ENCODE measurements at regions not wholly inside any gene's neighbourhood (a gene's known extent, or its start where the extent isn't known, plus 50 kb on each side); places are given as distances from the start of the nearest gene placed in this dataset.

DNA sequence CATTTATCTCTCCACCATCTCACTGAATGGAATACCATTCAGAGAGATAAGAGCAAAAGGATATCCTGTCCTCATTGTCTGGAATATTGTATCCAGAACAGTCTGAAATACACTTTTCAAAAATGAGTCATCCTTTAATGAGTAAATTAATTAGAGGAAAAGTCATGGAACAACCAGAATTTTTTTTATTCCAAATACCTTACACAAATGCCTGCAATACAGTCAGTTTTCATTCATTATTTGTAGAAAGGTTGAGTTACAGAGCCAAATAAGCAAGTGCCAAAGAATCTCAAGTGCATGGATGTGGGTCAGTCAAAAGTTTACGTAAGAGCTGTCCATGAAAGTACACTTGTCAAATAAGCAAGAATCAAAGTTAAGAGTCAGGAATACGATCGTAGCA is 482.6 kb downstream of the IPMK start (continued):
- TF ChIP-seq, protein P1, sequence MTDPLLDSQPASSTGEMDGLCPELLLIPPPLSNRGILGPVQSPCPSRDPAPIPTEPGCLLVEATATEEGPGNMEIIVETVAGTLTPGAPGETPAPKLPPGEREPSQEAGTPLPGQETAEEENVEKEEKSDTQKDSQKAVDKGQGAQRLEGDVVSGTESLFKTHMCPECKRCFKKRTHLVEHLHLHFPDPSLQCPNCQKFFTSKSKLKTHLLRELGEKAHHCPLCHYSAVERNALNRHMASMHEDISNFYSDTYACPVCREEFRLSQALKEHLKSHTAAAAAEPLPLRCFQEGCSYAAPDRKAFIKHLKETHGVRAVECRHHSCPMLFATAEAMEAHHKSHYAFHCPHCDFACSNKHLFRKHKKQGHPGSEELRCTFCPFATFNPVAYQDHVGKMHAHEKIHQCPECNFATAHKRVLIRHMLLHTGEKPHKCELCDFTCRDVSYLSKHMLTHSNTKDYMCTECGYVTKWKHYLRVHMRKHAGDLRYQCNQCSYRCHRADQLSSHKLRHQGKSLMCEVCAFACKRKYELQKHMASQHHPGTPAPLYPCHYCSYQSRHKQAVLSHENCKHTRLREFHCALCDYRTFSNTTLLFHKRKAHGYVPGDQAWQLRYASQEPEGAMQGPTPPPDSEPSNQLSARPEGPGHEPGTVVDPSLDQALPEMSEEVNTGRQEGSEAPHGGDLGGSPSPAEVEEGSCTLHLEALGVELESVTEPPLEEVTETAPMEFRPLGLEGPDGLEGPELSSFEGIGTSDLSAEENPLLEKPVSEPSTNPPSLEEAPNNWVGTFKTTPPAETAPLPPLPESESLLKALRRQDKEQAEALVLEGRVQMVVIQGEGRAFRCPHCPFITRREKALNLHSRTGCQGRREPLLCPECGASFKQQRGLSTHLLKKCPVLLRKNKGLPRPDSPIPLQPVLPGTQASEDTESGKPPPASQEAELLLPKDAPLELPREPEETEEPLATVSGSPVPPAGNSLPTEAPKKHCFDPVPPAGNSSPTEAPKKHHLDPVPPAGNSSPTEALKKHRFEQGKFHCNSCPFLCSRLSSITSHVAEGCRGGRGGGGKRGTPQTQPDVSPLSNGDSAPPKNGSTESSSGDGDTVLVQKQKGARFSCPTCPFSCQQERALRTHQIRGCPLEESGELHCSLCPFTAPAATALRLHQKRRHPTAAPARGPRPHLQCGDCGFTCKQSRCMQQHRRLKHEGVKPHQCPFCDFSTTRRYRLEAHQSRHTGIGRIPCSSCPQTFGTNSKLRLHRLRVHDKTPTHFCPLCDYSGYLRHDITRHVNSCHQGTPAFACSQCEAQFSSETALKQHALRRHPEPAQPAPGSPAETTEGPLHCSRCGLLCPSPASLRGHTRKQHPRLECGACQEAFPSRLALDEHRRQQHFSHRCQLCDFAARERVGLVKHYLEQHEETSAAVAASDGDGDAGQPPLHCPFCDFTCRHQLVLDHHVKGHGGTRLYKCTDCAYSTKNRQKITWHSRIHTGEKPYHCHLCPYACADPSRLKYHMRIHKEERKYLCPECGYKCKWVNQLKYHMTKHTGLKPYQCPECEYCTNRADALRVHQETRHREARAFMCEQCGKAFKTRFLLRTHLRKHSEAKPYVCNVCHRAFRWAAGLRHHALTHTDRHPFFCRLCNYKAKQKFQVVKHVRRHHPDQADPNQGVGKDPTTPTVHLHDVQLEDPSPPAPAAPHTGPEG (CRISPR knock-in tag; IDR thresholded peaks at IDR 0.05) = no peak

DNA sequence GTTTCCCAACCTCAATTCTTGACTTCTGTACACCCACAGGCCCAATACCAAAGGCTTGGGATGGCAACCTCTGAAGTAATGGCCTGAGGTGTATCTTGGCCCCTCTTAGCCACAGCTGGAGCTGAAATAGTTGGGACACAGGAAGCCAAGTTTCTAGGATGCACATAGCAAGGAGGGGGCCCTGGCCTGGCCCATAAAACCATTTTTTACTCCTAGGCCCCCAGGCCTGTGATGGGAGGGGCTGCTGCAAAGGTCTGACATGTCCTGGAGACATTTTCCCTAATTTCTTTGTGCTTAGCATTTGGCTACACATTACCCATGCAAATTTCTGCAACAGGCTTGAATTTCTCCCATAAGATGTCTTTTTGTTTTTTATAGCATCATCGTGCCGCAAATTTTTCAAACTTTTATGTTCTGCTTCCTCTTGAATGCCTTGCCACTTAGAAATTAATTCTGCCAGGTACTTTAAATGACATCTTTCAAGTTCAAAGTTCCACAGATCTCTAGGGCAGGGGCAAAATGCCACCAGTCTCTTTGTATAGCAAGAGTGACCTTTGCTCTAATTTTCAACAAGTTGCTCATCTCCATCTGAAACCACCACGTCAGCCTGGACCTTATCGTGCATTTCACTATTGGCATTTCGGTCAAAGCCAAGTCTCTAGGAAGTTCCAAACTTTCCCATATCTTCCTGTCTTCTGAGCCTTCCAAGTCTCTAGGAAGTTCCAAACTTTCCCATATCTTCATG is 490.8 kb downstream of the IPMK start:
- H3K27me3 ChIP-seq (ENCODE audit: control insufficient read depth in 1 of 2, insufficient read depth in 2 of 2, low read length in 2 of 2) = no peaks in the 10 kb centered on the region
- H3K4me3 ChIP-seq (replicated peaks in 1 of 3; ENCODE audit: insufficient read depth in 1 of 3, low read depth in 2 of 3, low read length in 3 of 3) = no peak overlapping the region
- WGBS (ENCODE audit: low lambda C conversion rate) = 20% methylated on average over 5 of the region's 5 CpGs
- no peaks in the 10 kb centered on the region for H3K4me1 ChIP-seq (ENCODE audit: insufficient read depth, low read length)
- peaks cover 37% of the 10 kb centered on the region for H3K9me3 ChIP-seq (ENCODE audit: low read length)
- in situ Hi-C loops (cut with HindIII; ENCODE audit: extremely low pct_ligation_motif_present, low pct_unique_long_range_greater_than_20kb) (no loop called here), intact Hi-C loops (cut with micrococcal nuclease; ENCODE audit: unreplicated experiment) (no loop called here)
- ChIA-PET POLR2A (no interaction called here), CTCF (ENCODE audit: low intra/inter-chr PET ratio, low total read pairs) (no interaction called here)
- H3K79me2 ChIP-seq (ENCODE audit: insufficient read depth, low read length) = no peaks in the 10 kb centered on the region
- H3K36me3 ChIP-seq (replicated peaks in 1 of 2; ENCODE audit: control insufficient read depth in 1 of 2, insufficient read depth in 2 of 2, low read length in 2 of 2) = no peaks in the 10 kb centered on the region
- DNase-seq (ENCODE audit: low spot score) (no peak), ATAC-seq (no peak), FAIRE-seq (no peak)
- BruUV-seq (replicated peaks) = no TSS peak
- H3K9ac ChIP-seq (ENCODE audit: insufficient read depth, low read depth, low read length) = no peak overlapping the region
- no peak overlapping the region for H3K27ac ChIP-seq (ENCODE audit: extremely low read length, insufficient read depth, low read length)
- H3K4me2 ChIP-seq (ENCODE audit: low read depth, low read length) = no peak overlapping the region
- no peak for TF ChIP-seq ZNF292 (CRISPR knock-in tag; IDR thresholded peaks at IDR 0.05; ENCODE audit: borderline replicate concordance, low read depth)
- TF ChIP-seq, protein P2, sequence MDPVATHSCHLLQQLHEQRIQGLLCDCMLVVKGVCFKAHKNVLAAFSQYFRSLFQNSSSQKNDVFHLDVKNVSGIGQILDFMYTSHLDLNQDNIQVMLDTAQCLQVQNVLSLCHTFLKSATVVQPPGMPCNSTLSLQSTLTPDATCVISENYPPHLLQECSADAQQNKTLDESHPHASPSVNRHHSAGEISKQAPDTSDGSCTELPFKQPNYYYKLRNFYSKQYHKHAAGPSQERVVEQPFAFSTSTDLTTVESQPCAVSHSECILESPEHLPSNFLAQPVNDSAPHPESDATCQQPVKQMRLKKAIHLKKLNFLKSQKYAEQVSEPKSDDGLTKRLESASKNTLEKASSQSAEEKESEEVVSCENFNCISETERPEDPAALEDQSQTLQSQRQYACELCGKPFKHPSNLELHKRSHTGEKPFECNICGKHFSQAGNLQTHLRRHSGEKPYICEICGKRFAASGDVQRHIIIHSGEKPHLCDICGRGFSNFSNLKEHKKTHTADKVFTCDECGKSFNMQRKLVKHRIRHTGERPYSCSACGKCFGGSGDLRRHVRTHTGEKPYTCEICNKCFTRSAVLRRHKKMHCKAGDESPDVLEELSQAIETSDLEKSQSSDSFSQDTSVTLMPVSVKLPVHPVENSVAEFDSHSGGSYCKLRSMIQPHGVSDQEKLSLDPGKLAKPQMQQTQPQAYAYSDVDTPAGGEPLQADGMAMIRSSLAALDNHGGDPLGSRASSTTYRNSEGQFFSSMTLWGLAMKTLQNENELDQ (CRISPR knock-in tag; IDR thresholded peaks at IDR 0.05; ENCODE audit: borderline replicate concordance) = no peak
- TF ChIP-seq, protein P3, sequence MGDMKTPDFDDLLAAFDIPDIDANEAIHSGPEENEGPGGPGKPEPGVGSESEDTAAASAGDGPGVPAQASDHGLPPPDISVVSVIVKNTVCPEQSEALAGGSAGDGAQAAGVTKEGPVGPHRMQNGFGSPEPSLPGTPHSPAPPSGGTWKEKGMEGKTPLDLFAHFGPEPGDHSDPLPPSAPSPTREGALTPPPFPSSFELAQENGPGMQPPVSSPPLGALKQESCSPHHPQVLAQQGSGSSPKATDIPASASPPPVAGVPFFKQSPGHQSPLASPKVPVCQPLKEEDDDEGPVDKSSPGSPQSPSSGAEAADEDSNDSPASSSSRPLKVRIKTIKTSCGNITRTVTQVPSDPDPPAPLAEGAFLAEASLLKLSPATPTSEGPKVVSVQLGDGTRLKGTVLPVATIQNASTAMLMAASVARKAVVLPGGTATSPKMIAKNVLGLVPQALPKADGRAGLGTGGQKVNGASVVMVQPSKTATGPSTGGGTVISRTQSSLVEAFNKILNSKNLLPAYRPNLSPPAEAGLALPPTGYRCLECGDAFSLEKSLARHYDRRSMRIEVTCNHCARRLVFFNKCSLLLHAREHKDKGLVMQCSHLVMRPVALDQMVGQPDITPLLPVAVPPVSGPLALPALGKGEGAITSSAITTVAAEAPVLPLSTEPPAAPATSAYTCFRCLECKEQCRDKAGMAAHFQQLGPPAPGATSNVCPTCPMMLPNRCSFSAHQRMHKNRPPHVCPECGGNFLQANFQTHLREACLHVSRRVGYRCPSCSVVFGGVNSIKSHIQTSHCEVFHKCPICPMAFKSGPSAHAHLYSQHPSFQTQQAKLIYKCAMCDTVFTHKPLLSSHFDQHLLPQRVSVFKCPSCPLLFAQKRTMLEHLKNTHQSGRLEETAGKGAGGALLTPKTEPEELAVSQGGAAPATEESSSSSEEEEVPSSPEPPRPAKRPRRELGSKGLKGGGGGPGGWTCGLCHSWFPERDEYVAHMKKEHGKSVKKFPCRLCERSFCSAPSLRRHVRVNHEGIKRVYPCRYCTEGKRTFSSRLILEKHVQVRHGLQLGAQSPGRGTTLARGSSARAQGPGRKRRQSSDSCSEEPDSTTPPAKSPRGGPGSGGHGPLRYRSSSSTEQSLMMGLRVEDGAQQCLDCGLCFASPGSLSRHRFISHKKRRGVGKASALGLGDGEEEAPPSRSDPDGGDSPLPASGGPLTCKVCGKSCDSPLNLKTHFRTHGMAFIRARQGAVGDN (CRISPR knock-in tag; IDR thresholded peaks at IDR 0.05) = no peak
- TF ChIP-seq, protein P4, sequence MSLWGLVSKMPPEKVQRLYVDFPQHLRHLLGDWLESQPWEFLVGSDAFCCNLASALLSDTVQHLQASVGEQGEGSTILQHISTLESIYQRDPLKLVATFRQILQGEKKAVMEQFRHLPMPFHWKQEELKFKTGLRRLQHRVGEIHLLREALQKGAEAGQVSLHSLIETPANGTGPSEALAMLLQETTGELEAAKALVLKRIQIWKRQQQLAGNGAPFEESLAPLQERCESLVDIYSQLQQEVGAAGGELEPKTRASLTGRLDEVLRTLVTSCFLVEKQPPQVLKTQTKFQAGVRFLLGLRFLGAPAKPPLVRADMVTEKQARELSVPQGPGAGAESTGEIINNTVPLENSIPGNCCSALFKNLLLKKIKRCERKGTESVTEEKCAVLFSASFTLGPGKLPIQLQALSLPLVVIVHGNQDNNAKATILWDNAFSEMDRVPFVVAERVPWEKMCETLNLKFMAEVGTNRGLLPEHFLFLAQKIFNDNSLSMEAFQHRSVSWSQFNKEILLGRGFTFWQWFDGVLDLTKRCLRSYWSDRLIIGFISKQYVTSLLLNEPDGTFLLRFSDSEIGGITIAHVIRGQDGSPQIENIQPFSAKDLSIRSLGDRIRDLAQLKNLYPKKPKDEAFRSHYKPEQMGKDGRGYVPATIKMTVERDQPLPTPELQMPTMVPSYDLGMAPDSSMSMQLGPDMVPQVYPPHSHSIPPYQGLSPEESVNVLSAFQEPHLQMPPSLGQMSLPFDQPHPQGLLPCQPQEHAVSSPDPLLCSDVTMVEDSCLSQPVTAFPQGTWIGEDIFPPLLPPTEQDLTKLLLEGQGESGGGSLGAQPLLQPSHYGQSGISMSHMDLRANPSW (CRISPR knock-in tag; IDR thresholded peaks at IDR 0.05; ENCODE audit: borderline replicate concordance) = no peak
- H2AFZ ChIP-seq (ENCODE audit: low read length) = no peak overlapping the region
- H4K20me1 ChIP-seq (ENCODE audit: insufficient read depth, low read length) = no peaks in the 10 kb centered on the region

All from HepG2 (cell line).